Activated CD8-positive, alpha-beta memory T cell treated with anti-CD3 and anti-CD28 coated beads, Interleukin-2, amount 10 ng/mL, durations not matched to agents 7 days and 5 days (primary cell): ENCODE measurements at regions not wholly inside any gene's neighbourhood (a gene's known extent, or its start where the extent isn't known, plus 50 kb on each side); places are given as distances from the start of the nearest gene placed in this dataset.
"Not testable (repeated sequence)": the region's sequence is repeated elsewhere in the genome, so short reads cannot be mapped to it uniquely, and the experiment has no call there.

ENCODE experiments used
- ATAC-seq: fragments of 150-1000 bp; cut with Tn5 transposase; one replicate; pipeline ENCODE4 v1.10.0; 2021; ENCODE audit warnings: moderate library complexity
- CTCF ChIA-PET: fragments of 350-600 bp; sonication (Branson Sonifier 250); formaldehyde crosslinking; loops from one replicate; lab custom pipeline; 2021; ENCODE audit warnings: antibody characterized with exemption; lab: Charles Lee
- DNase-seq: peaks from one replicate; pipeline ENCODE4 v3.0.0-alpha.2; 2020
- H3K27ac Mint-ChIP-seq: one replicate; pipeline ENCODE4 v1.8.0; 2021; ENCODE audit warnings: mild to moderate bottlenecking, mixed read lengths
- H3K27me3 Mint-ChIP-seq: one replicate; pipeline ENCODE4 v1.8.0; 2021; ENCODE audit warnings: mixed read lengths
- H3K36me3 Mint-ChIP-seq: one replicate; pipeline ENCODE4 v1.8.0; 2021; ENCODE audit warnings: mild to moderate bottlenecking, mixed read lengths
- H3K4me1 Mint-ChIP-seq: one replicate; pipeline ENCODE4 v1.8.0; 2021; ENCODE audit warnings: mixed read lengths
- H3K4me3 Mint-ChIP-seq: one replicate; pipeline ENCODE4 v1.8.0; 2021; ENCODE audit warnings: mild to moderate bottlenecking, moderate library complexity, mixed read lengths
- H3K9me3 Mint-ChIP-seq: one replicate; pipeline ENCODE4 v1.8.0; 2022; ENCODE audit warnings: low read depth, mixed read lengths

DNA sequence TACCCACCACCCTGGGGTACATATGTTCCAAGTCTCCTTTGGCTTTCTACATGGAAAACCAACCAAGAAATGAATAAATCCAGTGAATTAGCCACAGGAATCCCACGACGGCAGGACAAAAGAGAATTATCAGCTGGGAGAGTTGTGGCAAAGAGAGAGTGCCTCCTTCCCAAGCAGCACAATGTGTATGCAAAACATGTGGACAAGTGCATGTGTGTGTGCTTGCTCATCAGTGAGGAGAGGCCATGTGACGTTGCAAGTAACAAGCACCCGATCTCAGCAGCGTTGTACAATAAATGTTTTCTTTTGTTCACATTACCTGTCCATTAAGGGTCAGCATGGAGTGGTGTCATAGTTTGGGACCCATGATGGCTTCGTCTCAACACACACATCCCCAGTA, 50.0 kb upstream of the EMX2 start:
- ATAC-seq = no peak
- H3K27me3 Mint-ChIP-seq = peaks cover 24% of the 10 kb centered on the region
- H3K27ac Mint-ChIP-seq = no peak overlapping the region
- H3K4me1 Mint-ChIP-seq = peaks cover 3% of the 10 kb centered on the region
- no peaks in the 10 kb centered on the region for H3K9me3 Mint-ChIP-seq
- H3K4me3 Mint-ChIP-seq = no peak overlapping the region
- no peaks in the 10 kb centered on the region for H3K36me3 Mint-ChIP-seq
- no peak for DNase-seq
- CTCF ChIA-PET = no interaction called here

DNA sequence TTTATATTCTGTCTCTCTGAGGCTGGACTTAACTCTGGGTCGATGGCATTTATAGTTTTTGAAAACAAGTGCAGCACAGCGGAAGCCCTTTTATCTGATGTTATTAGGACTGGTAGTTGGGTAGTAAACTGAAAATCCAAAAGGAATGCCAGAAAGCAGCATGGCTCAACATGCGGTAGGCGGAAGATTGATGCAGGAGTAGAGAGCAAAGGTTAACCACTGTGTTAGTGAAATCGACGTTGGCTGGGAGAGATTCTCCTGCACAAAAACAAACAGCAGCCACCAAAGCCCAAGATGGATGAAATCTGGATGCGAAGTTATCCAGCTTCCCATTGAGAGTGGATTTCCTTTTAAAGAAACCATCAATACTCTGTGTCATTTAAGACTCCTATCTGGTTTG, 54.5 kb upstream of the EMX2 start:
- Mint-ChIP-seq H3K9me3 (no peaks in the 10 kb centered on the region), H3K36me3 (no peaks in the 10 kb centered on the region), H3K27ac (no peak overlapping the region), H3K27me3 (peaks cover 2% of the 10 kb centered on the region), H3K4me1 (no peaks in the 10 kb centered on the region), H3K4me3 (no peak overlapping the region)
- CTCF ChIA-PET = no interaction called here
- DNase-seq (no peak), ATAC-seq (no peak)

DNA sequence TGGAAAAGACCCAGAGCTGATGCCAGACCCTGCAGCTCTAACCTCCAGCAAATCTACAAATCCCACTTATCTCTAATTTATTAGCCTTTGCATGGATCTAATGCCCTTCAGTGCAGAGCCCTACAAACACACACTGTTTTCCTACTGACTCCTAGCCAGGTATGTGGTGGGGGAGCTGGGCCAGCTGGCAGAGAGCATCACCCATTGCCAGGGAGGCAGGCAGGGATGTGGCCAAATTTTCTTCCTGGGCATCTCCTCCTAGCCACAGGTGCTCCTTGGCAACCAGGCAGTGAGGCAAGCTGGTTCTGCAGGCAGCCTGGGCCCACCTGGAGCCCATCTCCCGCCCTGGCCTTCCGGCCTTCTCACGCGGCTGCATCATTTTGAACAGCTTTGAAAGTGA, 55.9 kb upstream of the EMX2 start:
- H3K27ac Mint-ChIP-seq = no peak overlapping the region
- CTCF ChIA-PET = interaction anchor here (1.3 kb wide), 1 partner anchor 10 kb away, joined by 5 read pairs; no protein-coding TSS in a partner anchor
- no peaks in the 10 kb centered on the region for H3K4me1 Mint-ChIP-seq
- no peak for ATAC-seq
- H3K36me3 Mint-ChIP-seq = no peaks in the 10 kb centered on the region
- peaks cover 2% of the 10 kb centered on the region for H3K27me3 Mint-ChIP-seq
- no peak overlapping the region for H3K4me3 Mint-ChIP-seq
- no peak for DNase-seq
- no peaks in the 10 kb centered on the region for H3K9me3 Mint-ChIP-seq

DNA sequence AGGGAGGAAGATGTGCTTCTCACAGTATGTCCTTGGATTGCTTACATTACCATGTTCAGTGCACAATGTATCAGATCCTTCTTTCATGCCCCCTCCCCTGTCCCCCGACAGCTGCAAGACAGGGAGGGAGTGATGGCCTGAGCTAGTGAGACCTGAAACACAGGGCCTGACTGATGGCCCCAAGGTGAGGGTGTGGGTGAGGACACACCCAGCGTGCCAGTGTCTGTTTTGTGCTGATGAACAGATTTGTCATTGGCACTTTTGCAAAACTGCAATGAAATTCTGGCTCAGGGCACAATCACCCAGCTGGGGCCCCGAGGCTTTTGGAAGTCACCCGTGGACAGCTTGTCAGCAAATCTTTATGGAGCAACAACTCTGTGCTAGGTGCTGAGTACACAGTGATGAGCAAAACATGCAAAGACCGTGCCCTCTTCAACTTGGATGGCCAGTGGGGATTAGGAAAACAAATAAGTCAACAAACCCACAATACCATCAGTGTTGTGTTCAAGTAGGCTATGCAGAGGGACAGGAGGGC, 59.4 kb upstream of the EMX2 start:
- Mint-ChIP-seq H3K36me3 (no peaks in the 10 kb centered on the region), H3K4me1 (no peaks in the 10 kb centered on the region), H3K27me3 (peaks cover 2% of the 10 kb centered on the region), H3K4me3 (no peak overlapping the region), H3K27ac (no peak overlapping the region), H3K9me3 (no peaks in the 10 kb centered on the region)
- DNase-seq = no peak
- CTCF ChIA-PET = no interaction called here
- ATAC-seq = no peak

DNA sequence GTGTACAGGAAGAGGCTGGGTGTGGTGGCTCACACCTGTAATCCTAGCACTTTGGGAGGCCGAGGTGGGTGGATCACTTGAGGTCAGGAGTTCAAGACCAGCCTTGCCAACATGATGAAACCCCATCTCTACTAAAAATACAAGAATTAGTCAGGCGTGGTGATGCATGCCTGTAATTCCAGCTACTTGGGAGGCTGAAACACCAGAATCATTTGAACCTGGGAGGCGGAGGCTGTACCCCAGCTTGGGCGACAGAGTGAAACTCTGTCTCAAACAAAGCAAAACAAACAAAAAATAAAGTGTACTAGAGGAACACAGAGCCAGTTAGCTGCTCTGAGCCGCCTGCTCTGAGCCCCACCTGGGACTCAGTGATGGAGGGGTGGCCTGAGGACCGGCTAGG, 61.5 kb upstream of the EMX2 start:
- H3K36me3 Mint-ChIP-seq, DNase-seq, CTCF ChIA-PET, H3K27me3 Mint-ChIP-seq, H3K27ac Mint-ChIP-seq, H3K4me1 Mint-ChIP-seq, H3K9me3 Mint-ChIP-seq, H3K4me3 Mint-ChIP-seq, ATAC-seq: not testable (repeated sequence)

DNA sequence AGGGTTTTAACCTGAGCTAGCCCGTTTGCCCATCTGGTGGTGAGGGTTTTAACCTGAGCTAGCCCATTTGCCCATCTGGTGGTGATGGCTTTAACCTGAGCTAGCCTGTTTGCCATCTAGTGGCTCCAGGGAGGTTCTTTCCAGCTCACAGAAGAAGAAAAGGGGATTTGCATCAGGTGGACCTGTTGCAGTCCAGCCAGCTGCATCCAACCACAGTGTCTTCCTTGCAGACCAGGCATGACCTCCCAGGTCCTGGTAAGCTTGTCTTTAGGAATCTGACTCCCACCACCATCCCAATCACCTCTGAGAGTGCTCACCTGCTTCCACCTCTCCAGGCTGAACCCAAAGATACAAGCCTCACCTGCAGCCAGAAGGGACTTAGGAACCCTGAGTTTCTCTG, 62.4 kb upstream of the EMX2 start:
- no peak for ATAC-seq
- CTCF ChIA-PET = no interaction called here
- Mint-ChIP-seq H3K9me3 (no peaks in the 10 kb centered on the region), H3K27ac (no peak overlapping the region), H3K27me3 (peaks cover 5% of the 10 kb centered on the region), H3K36me3 (no peaks in the 10 kb centered on the region), H3K4me1 (no peaks in the 10 kb centered on the region), H3K4me3 (no peak overlapping the region)
- no peak for DNase-seq

DNA sequence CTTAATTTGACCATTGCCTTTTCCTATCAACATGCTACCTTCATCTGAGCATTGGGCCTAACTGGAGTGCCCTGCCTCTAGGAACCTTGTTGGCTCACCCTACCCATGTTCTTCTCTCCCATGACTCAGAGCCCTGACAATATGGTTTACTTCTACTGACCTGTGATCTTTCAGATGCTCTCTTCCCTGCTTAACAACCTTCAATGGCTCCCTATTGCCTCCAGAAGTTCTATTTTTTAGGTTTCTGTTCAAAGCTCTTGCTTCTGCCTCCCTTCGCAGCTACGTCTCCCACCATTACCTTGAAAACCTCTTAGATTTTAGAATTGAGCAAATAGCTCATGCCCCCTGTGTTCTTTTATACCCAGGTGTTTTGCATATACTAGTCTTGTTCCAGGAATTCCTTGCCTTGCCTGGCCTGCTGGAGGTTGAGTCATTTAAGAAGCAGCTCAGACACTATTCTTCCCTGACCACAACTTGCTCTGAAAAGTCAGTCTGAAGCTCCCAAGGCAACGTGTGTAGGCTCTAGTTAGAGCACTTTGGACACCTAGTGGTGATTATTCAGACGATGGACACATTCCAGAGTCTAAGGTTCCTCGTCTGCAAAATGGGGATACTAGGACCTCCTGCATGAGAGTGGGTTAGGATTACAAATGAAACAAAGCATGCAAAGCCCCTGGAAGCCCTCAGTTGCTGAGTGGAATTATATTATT, 64.4 kb upstream of the EMX2 start:
- no peak for DNase-seq
- no peak for ATAC-seq
- Mint-ChIP-seq H3K4me1 (no peaks in the 10 kb centered on the region), H3K27me3 (peaks cover 11% of the 10 kb centered on the region), H3K36me3 (no peaks in the 10 kb centered on the region), H3K27ac (no peak overlapping the region), H3K9me3 (no peaks in the 10 kb centered on the region), H3K4me3 (no peak overlapping the region)
- CTCF ChIA-PET = interaction anchor here (1.4 kb wide), 1 partner anchor 35 kb away, joined by 3 read pairs; no protein-coding TSS in a partner anchor

DNA sequence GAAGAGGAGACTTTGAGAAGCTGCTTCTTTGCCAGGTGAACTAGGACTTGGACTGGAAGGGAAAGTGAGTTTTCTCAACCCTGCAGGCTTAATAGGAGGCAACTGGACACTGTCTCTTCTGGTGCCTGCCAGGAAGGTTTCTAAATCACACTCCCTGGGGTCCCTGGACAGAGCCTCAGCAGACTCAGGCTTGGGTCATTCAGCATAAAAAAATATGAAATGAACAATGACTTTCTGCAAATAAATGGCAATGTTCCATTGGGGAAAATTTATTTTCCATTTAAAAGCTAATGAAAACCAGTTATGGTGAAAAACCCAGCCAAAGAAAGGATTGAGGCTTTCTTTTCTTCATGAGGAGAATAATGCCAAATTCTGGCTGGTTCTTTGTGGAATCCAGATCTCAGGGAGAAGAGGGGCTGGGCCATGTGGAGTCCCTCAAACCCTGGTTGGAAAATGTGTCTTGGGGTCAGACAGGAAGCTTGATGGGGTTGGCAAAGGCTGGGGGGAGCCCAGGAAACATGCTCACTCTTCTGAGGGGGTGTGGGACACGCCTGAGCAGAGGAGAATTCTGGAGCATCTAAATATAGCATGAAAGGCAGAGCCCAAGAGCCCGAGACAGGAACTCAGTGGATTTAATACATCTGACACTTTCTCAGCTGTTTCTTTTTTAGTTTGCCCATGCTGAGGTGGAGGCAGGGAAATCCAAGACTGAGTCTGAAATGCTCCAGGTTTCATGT, 65.2 kb upstream of the EMX2 start:
- no peak for DNase-seq
- no peaks in the 10 kb centered on the region for H3K4me1 Mint-ChIP-seq
- H3K9me3 Mint-ChIP-seq = no peaks in the 10 kb centered on the region
- CTCF ChIA-PET = interaction anchor here (1.4 kb wide), 1 partner anchor 34 kb away, joined by 3 read pairs; no protein-coding TSS in a partner anchor
- no peaks in the 10 kb centered on the region for H3K36me3 Mint-ChIP-seq
- H3K4me3 Mint-ChIP-seq = no peak overlapping the region
- ATAC-seq = no peak
- H3K27ac Mint-ChIP-seq = no peak overlapping the region
- peaks cover 13% of the 10 kb centered on the region for H3K27me3 Mint-ChIP-seq

DNA sequence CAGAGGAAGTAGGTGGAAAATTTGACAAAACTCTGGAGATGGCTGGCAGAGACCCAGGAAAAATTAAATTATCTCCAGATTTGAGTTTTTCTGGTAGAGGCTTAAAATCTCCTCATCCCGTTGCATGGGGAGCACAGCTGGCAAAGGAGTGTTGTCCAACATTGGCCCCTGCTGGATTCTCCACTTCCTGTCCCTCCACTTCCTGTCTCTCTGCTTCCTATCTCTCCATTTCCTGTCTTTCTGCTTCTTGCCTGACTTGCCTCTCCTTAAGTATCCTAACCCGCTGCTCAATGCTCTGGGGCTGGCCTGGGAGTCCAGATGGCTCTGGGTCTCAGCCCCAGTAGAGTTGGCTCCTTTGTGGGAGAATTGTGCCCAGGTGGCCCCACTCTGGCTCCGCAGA, 65.8 kb upstream of the EMX2 start:
- Mint-ChIP-seq H3K36me3 (no peaks in the 10 kb centered on the region), H3K27me3 (peaks cover 16% of the 10 kb centered on the region), H3K27ac (no peak overlapping the region), H3K4me1 (no peaks in the 10 kb centered on the region), H3K4me3 (no peak overlapping the region), H3K9me3 (no peaks in the 10 kb centered on the region)
- CTCF ChIA-PET = no interaction called here
- DNase-seq = no peak
- no peak for ATAC-seq

DNA sequence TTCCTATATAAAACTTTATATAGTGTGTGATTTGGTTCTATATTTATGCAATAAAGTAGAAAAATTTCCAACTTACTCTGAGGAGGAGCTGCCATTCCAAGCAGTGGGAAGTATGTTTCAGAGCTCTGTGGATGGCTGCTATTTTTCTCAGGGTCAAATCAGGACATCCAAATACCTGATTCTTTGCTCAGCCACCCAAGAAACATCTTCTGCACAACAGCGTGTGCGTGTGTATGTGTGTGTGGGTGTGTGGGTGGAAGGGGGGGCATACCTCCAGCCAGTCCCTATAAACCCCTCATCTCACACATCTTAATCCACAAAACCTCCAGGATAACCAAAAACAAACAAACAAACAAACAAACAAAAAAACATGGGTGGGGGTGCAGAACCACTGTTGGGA, 66.3 kb upstream of the EMX2 start:
- H3K27me3 Mint-ChIP-seq = peaks cover 18% of the 10 kb centered on the region
- ATAC-seq (no peak), DNase-seq (no peak)
- H3K4me3 Mint-ChIP-seq = no peak overlapping the region
- H3K27ac Mint-ChIP-seq = no peak overlapping the region
- CTCF ChIA-PET = no interaction called here
- no peaks in the 10 kb centered on the region for H3K4me1 Mint-ChIP-seq
- no peaks in the 10 kb centered on the region for H3K36me3 Mint-ChIP-seq
- no peaks in the 10 kb centered on the region for H3K9me3 Mint-ChIP-seq

DNA sequence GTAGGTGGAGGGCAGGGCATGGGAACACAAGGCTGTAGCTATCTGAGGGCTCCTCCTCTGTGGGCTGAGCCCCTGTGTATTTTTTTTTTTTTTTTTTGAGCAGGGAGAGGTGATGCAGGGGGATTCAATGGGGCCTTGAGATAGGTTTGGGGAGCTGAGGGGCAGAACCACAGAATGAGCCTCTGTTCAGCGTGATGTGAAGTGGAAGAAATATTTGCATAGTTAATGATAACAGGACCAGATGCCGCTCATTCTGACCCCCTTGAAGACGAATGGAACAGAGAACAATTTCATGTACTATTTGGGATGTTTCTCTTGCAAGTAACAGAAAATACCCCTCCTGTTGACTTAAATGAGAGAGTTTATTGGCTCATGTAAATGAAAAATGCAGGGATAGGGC, 69.7 kb upstream of the EMX2 start:
- H3K4me1 Mint-ChIP-seq = no peaks in the 10 kb centered on the region
- no peak for ATAC-seq

DNA sequence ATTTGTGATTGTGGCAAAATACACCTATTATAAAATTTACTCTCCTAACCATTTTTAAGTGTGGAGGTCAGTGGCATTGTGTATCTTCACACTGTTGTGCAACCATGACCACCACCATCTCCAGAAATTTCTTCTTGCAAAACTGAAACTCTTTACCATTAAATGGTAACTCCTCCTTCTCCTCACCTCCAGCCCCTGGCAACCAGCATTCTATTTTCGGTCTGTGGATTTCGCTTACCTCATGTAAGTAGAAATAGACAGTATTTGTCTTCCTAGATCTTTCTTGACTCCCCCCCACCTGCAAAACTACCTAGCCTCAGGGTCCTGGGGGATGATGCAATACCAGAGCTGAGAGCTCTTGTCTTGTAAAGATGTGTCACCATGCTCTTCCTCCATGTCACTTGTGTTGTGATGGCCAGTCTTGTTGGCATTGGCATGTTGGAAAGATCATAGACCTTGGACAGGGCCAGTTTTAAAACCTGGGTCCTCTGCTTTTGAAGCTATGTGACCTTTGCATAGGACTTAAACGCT, 71.1 kb upstream of the EMX2 start:
- no peaks in the 10 kb centered on the region for H3K9me3 Mint-ChIP-seq
- DNase-seq (no peak), ATAC-seq (no peak)
- no peaks in the 10 kb centered on the region for H3K4me1 Mint-ChIP-seq
- peaks cover 15% of the 10 kb centered on the region for H3K27me3 Mint-ChIP-seq
- H3K27ac Mint-ChIP-seq = no peak overlapping the region
- H3K4me3 Mint-ChIP-seq = no peak overlapping the region
- H3K36me3 Mint-ChIP-seq = no peaks in the 10 kb centered on the region
- CTCF ChIA-PET = interaction anchor here (1.5 kb wide), 1 partner anchor 255 kb away, joined by 3 read pairs; no protein-coding TSS in a partner anchor

More for the DNA sequence above, 69.7 kb upstream of the EMX2 start:
- Mint-ChIP-seq H3K36me3 (no peaks in the 10 kb centered on the region), H3K27me3 (peaks cover 18% of the 10 kb centered on the region), H3K4me3 (no peak overlapping the region), H3K9me3 (no peaks in the 10 kb centered on the region), H3K27ac (no peak overlapping the region)
- CTCF ChIA-PET = interaction anchor here (1.5 kb wide), 1 partner anchor 256 kb away, joined by 3 read pairs; no protein-coding TSS in a partner anchor
- DNase-seq = no peak

DNA sequence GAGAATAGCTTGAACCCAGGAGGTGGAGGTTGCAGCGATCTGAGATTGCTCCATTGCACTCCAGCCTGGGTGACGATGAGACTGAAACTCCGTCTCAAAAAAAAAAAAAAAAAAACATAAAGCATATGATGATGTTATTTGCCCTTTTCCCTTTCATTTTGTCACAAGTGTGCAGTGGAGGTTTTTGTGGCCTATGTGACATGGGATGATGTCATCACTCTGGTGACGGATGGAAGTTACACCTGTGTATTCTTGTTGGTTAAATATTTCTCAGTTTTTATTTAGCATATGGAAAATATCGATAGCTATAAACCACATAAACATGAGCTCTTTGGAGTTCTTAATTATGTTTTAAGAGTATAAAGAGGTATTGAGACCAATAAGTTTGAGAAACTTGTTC, 71.8 kb upstream of the EMX2 start:
- Mint-ChIP-seq H3K27ac (no peak overlapping the region), H3K9me3 (no peaks in the 10 kb centered on the region), H3K4me3 (no peak overlapping the region), H3K4me1 (no peaks in the 10 kb centered on the region), H3K27me3 (peaks cover 15% of the 10 kb centered on the region), H3K36me3 (no peaks in the 10 kb centered on the region)
- ATAC-seq (no peak), DNase-seq (no peak)
- CTCF ChIA-PET = no interaction called here
